ENCODE measurements at regions not wholly inside any gene's neighbourhood (a gene's known extent, or its start where the extent isn't known, plus 50 kb on each side); places are given as distances from the start of the nearest gene placed in this dataset.
A peak's percentile ranks its signal among the peaks of the same experiment; 100 is the strongest.

DNA sequence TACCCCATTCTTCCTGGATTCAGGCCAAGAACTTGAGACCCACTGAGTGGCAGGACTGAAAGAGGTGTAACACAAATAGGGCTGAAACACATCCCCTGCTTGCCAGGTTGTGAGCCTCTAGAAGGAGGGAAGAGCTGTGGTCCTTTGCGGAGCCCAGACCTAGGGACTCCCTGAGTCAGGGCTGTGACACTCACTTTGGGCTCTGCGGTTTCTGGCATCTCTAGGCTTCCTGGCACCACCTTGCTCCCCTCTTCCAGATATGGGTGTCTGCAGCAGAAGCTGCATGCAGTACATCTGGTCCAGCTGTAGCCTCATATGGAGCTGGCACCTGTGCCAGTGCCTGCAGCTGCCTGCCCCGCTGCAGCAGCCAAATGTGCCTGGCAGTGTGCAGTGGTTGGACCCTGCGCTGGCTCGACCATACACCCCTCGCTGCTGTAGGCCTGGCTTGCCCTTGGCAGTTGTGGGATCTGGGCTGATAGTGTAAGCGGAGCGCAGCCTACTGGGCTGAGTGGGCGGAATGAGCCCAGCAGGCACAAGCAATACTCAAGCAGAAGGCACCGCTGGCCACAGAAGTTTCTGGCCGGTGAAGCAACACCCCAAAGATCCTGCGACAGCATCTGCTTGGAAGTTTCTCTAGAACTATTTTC lies 290.4 kb downstream of the SLITRK6 start:
- H2AFZ ChIP-seq (ENCODE audit: low read length) = no peak overlapping the region
- no peaks in the 10 kb centered on the region for H3K27me3 ChIP-seq (ENCODE audit: low read length)
- no TSS peak for BruUV-seq (replicated peaks)
- ChIA-PET CTCF (interaction anchor here (0.6 kb wide), 1 partner anchor 200 kb away, joined by 3 read pairs; no protein-coding TSS in a partner anchor), POLR2A (ENCODE audit: unreplicated experiment) (no interaction called here)
- TF ChIP-seq EZH2 (IDR thresholded peaks at IDR 0.05; ENCODE audit: low read length, unreplicated experiment) = no peak
- TF ChIP-seq EZH2phosphoT487 (IDR thresholded peaks at IDR 0.05; ENCODE audit: borderline replicate concordance, low read length) = no peak
- TF ChIP-seq, protein P1, sequence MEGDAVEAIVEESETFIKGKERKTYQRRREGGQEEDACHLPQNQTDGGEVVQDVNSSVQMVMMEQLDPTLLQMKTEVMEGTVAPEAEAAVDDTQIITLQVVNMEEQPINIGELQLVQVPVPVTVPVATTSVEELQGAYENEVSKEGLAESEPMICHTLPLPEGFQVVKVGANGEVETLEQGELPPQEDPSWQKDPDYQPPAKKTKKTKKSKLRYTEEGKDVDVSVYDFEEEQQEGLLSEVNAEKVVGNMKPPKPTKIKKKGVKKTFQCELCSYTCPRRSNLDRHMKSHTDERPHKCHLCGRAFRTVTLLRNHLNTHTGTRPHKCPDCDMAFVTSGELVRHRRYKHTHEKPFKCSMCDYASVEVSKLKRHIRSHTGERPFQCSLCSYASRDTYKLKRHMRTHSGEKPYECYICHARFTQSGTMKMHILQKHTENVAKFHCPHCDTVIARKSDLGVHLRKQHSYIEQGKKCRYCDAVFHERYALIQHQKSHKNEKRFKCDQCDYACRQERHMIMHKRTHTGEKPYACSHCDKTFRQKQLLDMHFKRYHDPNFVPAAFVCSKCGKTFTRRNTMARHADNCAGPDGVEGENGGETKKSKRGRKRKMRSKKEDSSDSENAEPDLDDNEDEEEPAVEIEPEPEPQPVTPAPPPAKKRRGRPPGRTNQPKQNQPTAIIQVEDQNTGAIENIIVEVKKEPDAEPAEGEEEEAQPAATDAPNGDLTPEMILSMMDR (conservative IDR thresholded peaks at IDR 0.05; ENCODE audit: low read depth, low read length) = no peak; the same call in 1 of the 2 replicates
- no peak overlapping the region for H3K4me3 ChIP-seq (ENCODE audit: low read length)
- H3K4me2 ChIP-seq (ENCODE audit: low read length) = peak overlapping the region; percentile 57; the same call in 1 of the 2 replicates
- H3K36me3 ChIP-seq (ENCODE audit: low read depth, low read length) = no peaks in the 10 kb centered on the region
- intact Hi-C loops (cut with micrococcal nuclease) = loop anchor here (5.0 to 10.0 kb wide), 3 partner anchors 134 to 584 kb away; partner anchors contain the start of gene SLITRK6
- H3K27ac ChIP-seq (ENCODE audit: low read length) = peak overlapping the region; percentile 61
- no peaks in the 10 kb centered on the region for H3K9me2 ChIP-seq (replicated peaks; ENCODE audit: low read length)
- peaks cover 47% of the 10 kb centered on the region for H3K4me1 ChIP-seq (ENCODE audit: insufficient read depth, low read length)
- H3K9me3 ChIP-seq (ENCODE audit: low read length) = no peaks in the 10 kb centered on the region
- DNase-seq (no peak), ATAC-seq (peak; percentile 31)
- H3K9ac ChIP-seq (ENCODE audit: low read length) = no peak overlapping the region
- peaks cover 3% of the 10 kb centered on the region for H3F3A ChIP-seq (ENCODE audit: low read length, unreplicated experiment)
- H3K79me2 ChIP-seq (ENCODE audit: low read length) = no peaks in the 10 kb centered on the region
- no peaks in the 10 kb centered on the region for H4K20me1 ChIP-seq (ENCODE audit: low read length)

DNA sequence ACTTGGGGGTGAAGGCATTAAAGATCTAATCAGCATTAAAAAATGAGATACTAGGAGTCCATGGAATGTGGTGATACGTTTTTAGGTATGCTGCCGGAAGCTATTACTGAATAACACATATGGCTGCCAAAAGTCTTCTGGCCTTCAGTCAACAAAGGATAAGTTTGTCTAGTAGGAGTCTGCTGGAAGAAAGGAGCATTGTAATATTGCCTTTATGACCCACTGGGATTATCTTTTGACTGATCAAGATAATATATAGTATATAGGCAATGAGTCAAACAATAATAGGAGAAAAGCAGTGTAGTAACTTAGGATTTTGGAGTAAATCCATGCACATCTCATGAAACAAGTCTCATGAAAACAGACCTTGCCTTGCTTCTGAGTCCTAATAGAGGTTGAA lies 295.4 kb downstream of the SLITRK6 start:
- Histone ChIP-seq H3K36me3 (ENCODE audit: low read depth, low read length) (no peaks in the 10 kb centered on the region), H3F3A (ENCODE audit: low read length, unreplicated experiment) (peaks cover 3% of the 10 kb centered on the region), H3K4me3 (ENCODE audit: low read length) (no peak overlapping the region), H4K20me1 (ENCODE audit: low read length) (no peaks in the 10 kb centered on the region), H3K27ac (ENCODE audit: low read length) (peak overlapping the region; percentile 74), H3K9me3 (ENCODE audit: low read length) (no peaks in the 10 kb centered on the region), H3K9me2 (replicated peaks; ENCODE audit: low read length) (no peaks in the 10 kb centered on the region), H3K9ac (ENCODE audit: low read length) (no peak overlapping the region), H3K27me3 (ENCODE audit: low read length) (no peaks in the 10 kb centered on the region), H3K4me2 (ENCODE audit: low read length) (peak overlapping the region; percentile 20; the same call in 1 of the 2 replicates), H3K4me1 (ENCODE audit: insufficient read depth, low read length) (peaks cover 55% of the 10 kb centered on the region), H2AFZ (ENCODE audit: low read length) (no peak overlapping the region), H3K79me2 (ENCODE audit: low read length) (no peaks in the 10 kb centered on the region)
- ChIA-PET POLR2A (ENCODE audit: unreplicated experiment) (no interaction called here), CTCF (no interaction called here)
- TF ChIP-seq EZH2phosphoT487 (IDR thresholded peaks at IDR 0.05; ENCODE audit: borderline replicate concordance, low read length) (no peak), EZH2 (IDR thresholded peaks at IDR 0.05; ENCODE audit: low read length, unreplicated experiment) (no peak)
- TF ChIP-seq, protein P1 (conservative IDR thresholded peaks at IDR 0.05; ENCODE audit: low read depth, low read length) = no peak
- DNase-seq = peak; percentile 92
- no TSS peak for BruUV-seq (replicated peaks)
- ATAC-seq = peak; percentile 82
- intact Hi-C loops (cut with micrococcal nuclease) = loop anchor here (2.0 to 10.0 kb wide), 6 partner anchors 83 to 579 kb away; no protein-coding TSS in a partner anchor

DNA sequence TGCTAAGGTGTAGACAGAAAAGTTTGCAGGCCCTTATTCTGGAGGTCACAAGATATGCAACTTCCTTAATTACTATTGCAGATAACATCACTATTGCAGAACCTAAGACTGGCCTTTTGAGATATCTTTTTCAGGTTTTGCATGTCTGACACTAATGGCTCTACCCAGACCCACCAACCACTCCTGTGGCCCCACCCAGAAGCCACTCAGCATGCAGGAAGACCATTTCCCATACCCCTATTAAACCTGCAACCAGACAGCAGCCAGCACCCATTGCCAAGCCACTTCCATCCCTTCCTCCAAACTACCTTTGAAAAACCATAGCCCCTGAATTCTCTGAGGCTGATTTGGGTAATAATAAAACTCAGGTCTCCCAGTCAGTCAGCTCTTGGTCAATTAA lies 297.6 kb downstream of the SLITRK6 start:
- ATAC-seq = no peak
- H3K9me2 ChIP-seq (replicated peaks; ENCODE audit: low read length) = no peaks in the 10 kb centered on the region
- H2AFZ ChIP-seq (ENCODE audit: low read length) = no peak overlapping the region
- no peaks in the 10 kb centered on the region for H3K36me3 ChIP-seq (ENCODE audit: low read depth, low read length)
- H3F3A ChIP-seq (ENCODE audit: low read length, unreplicated experiment) = peaks cover 3% of the 10 kb centered on the region
- H4K20me1 ChIP-seq (ENCODE audit: low read length) = no peaks in the 10 kb centered on the region
- no peaks in the 10 kb centered on the region for H3K27me3 ChIP-seq (ENCODE audit: low read length)
- BruUV-seq (replicated peaks) = no TSS peak
- peaks cover 68% of the 10 kb centered on the region for H3K4me1 ChIP-seq (ENCODE audit: insufficient read depth, low read length)
- intact Hi-C loops (cut with micrococcal nuclease) = loop anchor here (2.0 to 10.0 kb wide), 5 partner anchors 85 to 577 kb away; no protein-coding TSS in a partner anchor
- H3K27ac ChIP-seq (ENCODE audit: low read length) = no peak overlapping the region
- DNase-seq = no peak
- H3K9ac ChIP-seq (ENCODE audit: low read length) = no peak overlapping the region
- no peak overlapping the region for H3K4me2 ChIP-seq (ENCODE audit: low read length)
- CTCF ChIA-PET = no interaction called here
- H3K9me3 ChIP-seq (ENCODE audit: low read length) = no peaks in the 10 kb centered on the region
- TF ChIP-seq EZH2phosphoT487 (IDR thresholded peaks at IDR 0.05; ENCODE audit: borderline replicate concordance, low read length) (no peak), EZH2 (IDR thresholded peaks at IDR 0.05; ENCODE audit: low read length, unreplicated experiment) (no peak)
- TF ChIP-seq, protein P1 (conservative IDR thresholded peaks at IDR 0.05; ENCODE audit: low read depth, low read length) = no peak
- no peaks in the 10 kb centered on the region for H3K79me2 ChIP-seq (ENCODE audit: low read length)
- POLR2A ChIA-PET (ENCODE audit: unreplicated experiment) = no interaction called here
- H3K4me3 ChIP-seq (ENCODE audit: low read length) = no peak overlapping the region
